Smooth muscle cell (in vitro differentiated cells): ENCODE measurements at regions not wholly inside any gene's neighbourhood (a gene's known extent, or its start where the extent isn't known, plus 50 kb on each side); places are given as distances from the start of the nearest gene placed in this dataset.

Experiments
- DNase-seq: peaks from one replicate; lab custom pipeline; 2025; ENCODE audit not compliant: unreplicated experiment; lab: John Stamatoyannopoulos, UW
- H2AFZ ChIP-seq: fragments of 200-600 bp; sonication (generic); 2 replicates; pipeline ENCODE4 v1.6.0; 2016; ENCODE audit warnings: antibody characterized with exemption, low read depth, mild to moderate bottlenecking
- H3F3A ChIP-seq: fragments of 200-600 bp; sonication (generic); 2 replicates; pipeline ENCODE4 v1.6.0; 2017; ENCODE audit warnings: antibody characterized with exemption, low read depth
- H3K27ac ChIP-seq: fragments of 200-600 bp; sonication (generic); 2 replicates; pipeline ENCODE4 v1.5.1; 2016; ENCODE audit warnings: low read depth, mild to moderate bottlenecking
- H3K27me3 ChIP-seq: fragments of 200-600 bp; sonication (generic); 2 replicates; pipeline ENCODE4 v1.6.1; 2016; ENCODE audit warnings: low read depth, mild to moderate bottlenecking
- H3K36me3 ChIP-seq: fragments of 200-600 bp; sonication (generic); 2 replicates; pipeline ENCODE4 v1.5.1; 2016; ENCODE audit warnings: low read depth
- H3K4me1 ChIP-seq: fragments of 200-600 bp; sonication (generic); 2 replicates; pipeline ENCODE4 v1.5.1; 2016; ENCODE audit warnings: low read depth
- H3K4me2 ChIP-seq: fragments of 200-600 bp; sonication (generic); 2 replicates; pipeline ENCODE4 v1.6.0; 2016; ENCODE audit warnings: mild to moderate bottlenecking
- H3K4me3 ChIP-seq: fragments of 200-600 bp; sonication (generic); 2 replicates; pipeline ENCODE4 v1.5.1; 2016; ENCODE audit warnings: mild to moderate bottlenecking
- H3K79me2 ChIP-seq: fragments of 200-600 bp; sonication (generic); 2 replicates; pipeline ENCODE4 v1.6.0; 2016; ENCODE audit warnings: low read depth, mild to moderate bottlenecking
- H3K9ac ChIP-seq: fragments of 200-600 bp; sonication (generic); 2 replicates; pipeline ENCODE4 v1.6.0; 2016; ENCODE audit warnings: low read depth
- H3K9me3 ChIP-seq: fragments of 200-600 bp; sonication (generic); replicated peaks from 2 replicates; pipeline ENCODE4 v1.5.1; 2016; ENCODE audit warnings: low read depth
- H4K20me1 ChIP-seq: fragments of 200-600 bp; sonication (generic); 2 replicates; pipeline ENCODE4 v1.6.0; 2016; ENCODE audit warnings: low read depth
- CTCF ChIP-seq: fragments of 200-600 bp; sonication (generic); IDR thresholded peaks from 2 replicates; pipeline ENCODE4 v1.5.1; 2017; ENCODE audit warnings: borderline replicate concordance, mild to moderate bottlenecking, antibody characterized with exemption; ENCODE audit not compliant: insufficient read depth, poor library complexity, severe bottlenecking
- WGBS: methylation state at CpG from one replicate; pipeline ENCODE4 v1.1.7; 2016; ENCODE audit warnings: low lambda C conversion rate; 5-methylcytosine and 5-hydroxymethylcytosine counted together

- H3K9ac ChIP-seq: no peak overlapping the region
- H3K79me2 ChIP-seq: no peaks in the 10 kb centered on the region
- H3K27me3 ChIP-seq: no peaks in the 10 kb centered on the region
- H3K9me3 ChIP-seq: no peaks in the 10 kb centered on the region
- H3F3A ChIP-seq: no peaks in the 10 kb centered on the region
- DNase-seq: no peak
- H3K4me2 ChIP-seq: no peak overlapping the region
- H3K36me3 ChIP-seq: no peaks in the 10 kb centered on the region
- H3K4me3 ChIP-seq: no peak overlapping the region
- H3K27ac ChIP-seq: no peak overlapping the region
- WGBS: 95% methylated on average over 12 of the region's 12 CpGs
- no peaks in the 10 kb centered on the region for H3K4me1 ChIP-seq
- no peak for TF ChIP-seq CTCF
- no peaks in the 10 kb centered on the region for H4K20me1 ChIP-seq
- H2AFZ ChIP-seq: no peak overlapping the region
Measured at GRCh38 chr4:28788929-28789490, 1928.4 kb downstream of the STIM2 start.

DNA sequence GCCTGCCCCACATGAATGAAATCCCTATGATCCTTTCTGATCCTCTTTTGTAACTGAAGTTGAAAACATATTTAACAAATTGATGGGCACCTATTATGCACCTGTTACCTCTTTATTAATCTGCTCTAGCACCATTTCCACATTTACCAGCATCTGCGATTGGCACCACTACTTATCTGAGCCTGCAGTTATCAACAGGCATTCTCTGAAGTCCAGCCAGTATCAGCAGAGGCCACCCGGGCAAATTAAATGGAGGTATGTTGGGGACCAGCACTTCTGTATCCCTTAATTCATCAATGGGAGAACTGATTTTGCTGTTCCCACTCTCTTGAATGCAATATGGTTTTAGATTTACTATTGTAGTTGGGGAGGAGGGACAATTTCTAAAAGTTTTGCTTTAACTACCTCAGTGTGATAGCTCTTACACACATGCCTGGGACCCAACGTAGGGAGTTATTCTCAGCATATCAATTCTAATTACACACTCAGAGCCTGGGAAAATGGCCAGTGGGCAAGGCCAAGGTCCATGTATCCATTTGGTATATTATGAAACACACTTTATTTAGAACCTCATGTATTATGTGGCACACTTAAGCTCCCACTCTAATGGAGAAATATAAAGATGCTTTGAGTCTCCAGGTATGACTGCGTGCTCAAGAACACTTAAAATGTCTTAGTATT is 1927.1 kb upstream of the PCDH7 start:
- Histone ChIP-seq H3K4me1 (no peaks in the 10 kb centered on the region), H3K9ac (no peak overlapping the region), H4K20me1 (no peaks in the 10 kb centered on the region), H2AFZ (no peak overlapping the region), H3K79me2 (no peaks in the 10 kb centered on the region), H3K27me3 (no peaks in the 10 kb centered on the region), H3K4me2 (no peak overlapping the region), H3K27ac (no peak overlapping the region), H3F3A (no peaks in the 10 kb centered on the region), H3K9me3 (no peaks in the 10 kb centered on the region), H3K36me3 (no peaks in the 10 kb centered on the region), H3K4me3 (no peak overlapping the region)
- WGBS: 87% methylated on average over 4 of the region's 4 CpGs
- no peak for TF ChIP-seq CTCF
- no peak for DNase-seq

GRCh38 chr4:28799696-28800095 is 1920.5 kb upstream of the PCDH7 start:
- Histone ChIP-seq H2AFZ (no peak overlapping the region), H3F3A (peaks cover 7% of the 10 kb centered on the region), H3K36me3 (no peaks in the 10 kb centered on the region), H3K4me3 (no peak overlapping the region), H3K9ac (no peak overlapping the region), H3K9me3 (no peaks in the 10 kb centered on the region), H4K20me1 (no peaks in the 10 kb centered on the region), H3K4me2 (peak overlapping the region; percentile 59), H3K79me2 (no peaks in the 10 kb centered on the region), H3K27me3 (no peaks in the 10 kb centered on the region), H3K27ac (peak overlapping the region; percentile 50), H3K4me1 (peaks cover 7% of the 10 kb centered on the region)
- WGBS: 22% methylated on average over 2 of the region's 2 CpGs
- no peak for DNase-seq
- no peak for TF ChIP-seq CTCF

- WGBS: 94% methylated on average over 2 of the region's 2 CpGs
- H4K20me1 ChIP-seq: no peaks in the 10 kb centered on the region
- peaks cover 11% of the 10 kb centered on the region for H3K9me3 ChIP-seq
- DNase-seq: no peak
- no peaks in the 10 kb centered on the region for H3F3A ChIP-seq
- peaks cover 4% of the 10 kb centered on the region for H3K4me1 ChIP-seq
- no peak overlapping the region for H3K4me2 ChIP-seq
- no peak overlapping the region for H2AFZ ChIP-seq
- no peaks in the 10 kb centered on the region for H3K79me2 ChIP-seq
- no peak overlapping the region for H3K27ac ChIP-seq
- H3K36me3 ChIP-seq: peaks cover 5% of the 10 kb centered on the region
- no peak overlapping the region for H3K9ac ChIP-seq
- TF ChIP-seq CTCF: no peak
- no peaks in the 10 kb centered on the region for H3K27me3 ChIP-seq
- H3K4me3 ChIP-seq: no peak overlapping the region
Measured at GRCh38 chr4:28811025-28811424, 1909.1 kb upstream of the PCDH7 start.
